Hepatocyte (in vitro differentiated cells): ENCODE measurements at regions not wholly inside any gene's neighbourhood (a gene's known extent, or its start where the extent isn't known, plus 50 kb on each side); places are given as distances from the start of the nearest gene placed in this dataset.

ENCODE experiments used
- CTCF ChIP-seq: fragments of 200-600 bp; sonication (generic); IDR thresholded peaks from 2 replicates; pipeline ENCODE4 v1.5.1; 2016; ENCODE audit warnings: antibody characterized with exemption, mild to moderate bottlenecking; ENCODE audit not compliant: poor library complexity
- EZH2 ChIP-seq: fragments of 200-600 bp; sonication (generic); IDR thresholded peaks from 2 replicates; pipeline ENCODE4 v1.6.1; 2016; ENCODE audit warnings: antibody characterized with exemption, mild to moderate bottlenecking, borderline replicate concordance
- EZH2phosphoT487 ChIP-seq: fragments of 200-600 bp; sonication (generic); IDR thresholded peaks from one replicate; pipeline ENCODE4 v1.6.1; 2018; ENCODE audit warnings: antibody characterized with exemption, mild to moderate bottlenecking, low read depth, moderate library complexity; ENCODE audit not compliant: unreplicated experiment, severe bottlenecking

DNA sequence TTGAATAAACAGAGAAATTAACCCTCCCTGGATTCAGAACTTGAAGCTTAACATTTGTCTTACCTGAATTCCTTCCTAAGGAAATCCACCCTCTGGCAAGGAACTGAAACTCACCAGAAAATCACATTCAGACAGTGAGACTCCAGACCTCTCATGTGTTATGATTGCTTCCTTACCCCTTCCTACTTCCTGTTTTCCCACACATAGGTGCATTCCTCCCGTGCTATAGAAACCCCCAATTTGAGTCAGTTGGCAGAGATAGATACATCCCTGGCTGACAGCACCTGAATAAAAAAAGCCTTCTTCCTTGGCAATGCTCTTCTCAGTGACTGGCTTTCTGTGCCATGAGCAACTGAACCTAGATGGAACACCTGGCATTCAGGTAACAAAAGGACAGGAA lies 157.0 kb upstream of the SMIM31 start:
- no peak for TF ChIP-seq CTCF
- no peak for TF ChIP-seq EZH2phosphoT487
- no peak for TF ChIP-seq EZH2
